Liver (tissue), 3 donors: ENCODE measurements at regions not wholly inside any gene's neighbourhood (a gene's known extent, or its start where the extent isn't known, plus 50 kb on each side); places are given as distances from the start of the nearest gene placed in this dataset.

ENCODE experiments used
- RAD21 ChIP-seq, 2 donors: IDR thresholded peaks; 2 replicates each; pipeline ENCODE4 v1.6.1; 2016; ENCODE audit warnings: antibody characterized with exemption in 2 of 2, mild to moderate bottlenecking in 2 of 2
- REST ChIP-seq: IDR thresholded peaks from 2 replicates; pipeline ENCODE4 v1.6.1; 2016; ENCODE audit warnings: antibody characterized with exemption, mild to moderate bottlenecking
- TAF1 ChIP-seq: conservative IDR thresholded peaks from 2 replicates; pipeline ENCODE4 v1.6.1; 2016; ENCODE audit warnings: antibody characterized with exemption, mild to moderate bottlenecking
- TF ChIP-seq, protein P1 (sequence below): IDR thresholded peaks from 2 replicates; pipeline ENCODE4 v1.6.1; 2016; ENCODE audit warnings: antibody characterized with exemption
- TF ChIP-seq, protein P2 (sequence below): fragments of 150-350 bp; IDR thresholded peaks from 2 replicates; pipeline ENCODE4 v1.5.1; 2017; ENCODE audit warnings: improper control_type of control experiment, low read depth, low read length; ENCODE audit not compliant: missing input control
- donor health status: healthy.
- donor health status: healthy.

DNA sequence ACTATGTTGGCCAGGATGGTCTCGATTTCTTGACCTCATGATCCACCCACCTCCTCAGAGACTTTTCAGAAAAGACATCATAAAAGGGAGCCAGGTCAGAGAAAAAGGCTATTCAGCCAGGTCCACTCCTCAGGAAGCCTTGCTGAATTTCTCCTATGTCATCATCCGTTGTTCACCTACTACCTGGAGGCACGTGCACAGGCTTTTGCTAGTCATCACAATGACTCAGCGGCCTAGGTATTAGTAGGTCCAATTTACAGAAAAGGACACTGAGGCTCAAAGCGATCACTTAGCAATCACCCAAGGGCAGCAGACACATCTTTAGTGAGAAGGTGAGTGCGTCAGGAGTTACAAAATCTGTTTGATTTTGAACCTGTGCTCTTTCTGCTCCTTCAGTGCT lies 72.3 kb upstream of the RAD23B start:
- TF ChIP-seq, protein P1, sequence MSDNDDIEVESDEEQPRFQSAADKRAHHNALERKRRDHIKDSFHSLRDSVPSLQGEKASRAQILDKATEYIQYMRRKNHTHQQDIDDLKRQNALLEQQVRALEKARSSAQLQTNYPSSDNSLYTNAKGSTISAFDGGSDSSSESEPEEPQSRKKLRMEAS: no peak
- TF ChIP-seq TAF1: no peak
- TF ChIP-seq, protein P2, sequence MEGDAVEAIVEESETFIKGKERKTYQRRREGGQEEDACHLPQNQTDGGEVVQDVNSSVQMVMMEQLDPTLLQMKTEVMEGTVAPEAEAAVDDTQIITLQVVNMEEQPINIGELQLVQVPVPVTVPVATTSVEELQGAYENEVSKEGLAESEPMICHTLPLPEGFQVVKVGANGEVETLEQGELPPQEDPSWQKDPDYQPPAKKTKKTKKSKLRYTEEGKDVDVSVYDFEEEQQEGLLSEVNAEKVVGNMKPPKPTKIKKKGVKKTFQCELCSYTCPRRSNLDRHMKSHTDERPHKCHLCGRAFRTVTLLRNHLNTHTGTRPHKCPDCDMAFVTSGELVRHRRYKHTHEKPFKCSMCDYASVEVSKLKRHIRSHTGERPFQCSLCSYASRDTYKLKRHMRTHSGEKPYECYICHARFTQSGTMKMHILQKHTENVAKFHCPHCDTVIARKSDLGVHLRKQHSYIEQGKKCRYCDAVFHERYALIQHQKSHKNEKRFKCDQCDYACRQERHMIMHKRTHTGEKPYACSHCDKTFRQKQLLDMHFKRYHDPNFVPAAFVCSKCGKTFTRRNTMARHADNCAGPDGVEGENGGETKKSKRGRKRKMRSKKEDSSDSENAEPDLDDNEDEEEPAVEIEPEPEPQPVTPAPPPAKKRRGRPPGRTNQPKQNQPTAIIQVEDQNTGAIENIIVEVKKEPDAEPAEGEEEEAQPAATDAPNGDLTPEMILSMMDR: no peak
- no peak for TF ChIP-seq REST
- no peak for TF ChIP-seq RAD21 (IDR thresholded peaks at IDR 0.05)
